ENCODE measurements at regions not wholly inside any gene's neighbourhood (a gene's known extent, or its start where the extent isn't known, plus 50 kb on each side); places are given as distances from the start of the nearest gene placed in this dataset.
"Not testable (repeated sequence)": the region's sequence is repeated elsewhere in the genome, so short reads cannot be mapped to it uniquely, and the experiment has no call there.

- no peak for DNase-seq
These were observed 594.2 kb upstream of the NRG3 start for GRCh38 chr10:81280497-81281479.

GRCh38 chr10:81288544-81288943, 586.5 kb upstream of the NRG3 start:
- no peak for DNase-seq

- no peak for DNase-seq
These were observed 577.7 kb upstream of the NRG3 start for GRCh38 chr10:81297292-81297691.

GRCh38 chr10:81303656-81304055, 571.3 kb upstream of the NRG3 start:
- DNase-seq, result no peak

GRCh38 chr10:81306971-81307782, 567.8 kb upstream of the NRG3 start:
- no peak for DNase-seq

- no peak for DNase-seq
These were observed 565.9 kb upstream of the NRG3 start for GRCh38 chr10:81309041-81309552.

GRCh38 chr10:81314471-81314870, 560.5 kb upstream of the NRG3 start:
- DNase-seq, result no peak

- DNase-seq, result no peak
These were observed 560.0 kb upstream of the NRG3 start for GRCh38 chr10:81315026-81315425.

GRCh38 chr10:81348003-81348402, 527.0 kb upstream of the NRG3 start:
- DNase-seq, result no peak

GRCh38 chr10:81367132-81367531, 507.9 kb upstream of the NRG3 start:
- DNase-seq, result no peak

GRCh38 chr10:81386817-81387216, 488.2 kb upstream of the NRG3 start:
- DNase-seq, result no peak

GRCh38 chr10:81403451-81403850, 471.5 kb upstream of the NRG3 start:
- no peak for DNase-seq

GRCh38 chr10:81405399-81405798, 469.6 kb upstream of the NRG3 start:
- no peak for DNase-seq

- DNase-seq, result no peak
These were observed 461.0 kb upstream of the NRG3 start for GRCh38 chr10:81414038-81414437.

GRCh38 chr10:81426722-81427121, 448.3 kb upstream of the NRG3 start:
- no peak for DNase-seq

- no peak for DNase-seq
These were observed 446.4 kb upstream of the NRG3 start for GRCh38 chr10:81428456-81429134.

- no peak for DNase-seq
These were observed 435.5 kb upstream of the NRG3 start for GRCh38 chr10:81439445-81439844.

- not testable (repeated sequence) for DNase-seq
These were observed 433.4 kb upstream of the NRG3 start for GRCh38 chr10:81441624-81442023.

GRCh38 chr10:81444242-81444929, 430.6 kb upstream of the NRG3 start:
- no peak for DNase-seq

GRCh38 chr10:81450651-81451050, 424.3 kb upstream of the NRG3 start:
- DNase-seq, result no peak

GRCh38 chr10:81472927-81473470, 402.0 kb upstream of the NRG3 start:
- DNase-seq, result no peak

GRCh38 chr10:81473755-81474154, 401.2 kb upstream of the NRG3 start:
- no peak for DNase-seq

Measured in suppressor macrophage (primary cell).